DND-41 (cell line): ENCODE measurements at regions not wholly inside any gene's neighbourhood (a gene's known extent, or its start where the extent isn't known, plus 50 kb on each side); places are given as distances from the start of the nearest gene placed in this dataset.

Experiments
- EZH2 ChIP-seq: IDR thresholded peaks from 3 replicates; pipeline ENCODE4 v1.6.1; 2012; ENCODE audit warnings: borderline replicate concordance, low read depth, mild to moderate bottlenecking, moderate library complexity, low read length, inconsistent platforms; ENCODE audit not compliant: severe bottlenecking
- TF ChIP-seq, protein P1 (sequence below): IDR thresholded peaks from 2 replicates; pipeline ENCODE4 v1.5.1; 2012; ENCODE audit warnings: borderline replicate concordance, low read length, moderate library complexity, mild to moderate bottlenecking; ENCODE audit not compliant: poor library complexity, severe bottlenecking; ENCODE audit errors: extremely low read depth

DNA sequence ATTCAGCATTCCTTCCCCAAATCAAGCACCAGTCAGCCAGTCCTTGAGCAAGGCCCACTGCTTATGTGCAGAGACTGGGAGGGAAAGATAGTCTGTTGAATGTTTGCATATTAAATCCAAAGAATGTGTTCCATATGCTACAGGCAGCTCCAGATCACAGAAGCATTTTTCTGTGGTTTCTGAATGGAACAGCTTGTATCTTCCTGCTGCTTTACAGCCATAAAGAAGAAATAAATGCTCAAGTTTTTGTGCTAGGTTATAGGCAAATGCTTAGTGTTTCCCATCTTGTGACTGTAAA is 310.3 kb downstream of the TRIM36 start:
- TF ChIP-seq, protein P1, sequence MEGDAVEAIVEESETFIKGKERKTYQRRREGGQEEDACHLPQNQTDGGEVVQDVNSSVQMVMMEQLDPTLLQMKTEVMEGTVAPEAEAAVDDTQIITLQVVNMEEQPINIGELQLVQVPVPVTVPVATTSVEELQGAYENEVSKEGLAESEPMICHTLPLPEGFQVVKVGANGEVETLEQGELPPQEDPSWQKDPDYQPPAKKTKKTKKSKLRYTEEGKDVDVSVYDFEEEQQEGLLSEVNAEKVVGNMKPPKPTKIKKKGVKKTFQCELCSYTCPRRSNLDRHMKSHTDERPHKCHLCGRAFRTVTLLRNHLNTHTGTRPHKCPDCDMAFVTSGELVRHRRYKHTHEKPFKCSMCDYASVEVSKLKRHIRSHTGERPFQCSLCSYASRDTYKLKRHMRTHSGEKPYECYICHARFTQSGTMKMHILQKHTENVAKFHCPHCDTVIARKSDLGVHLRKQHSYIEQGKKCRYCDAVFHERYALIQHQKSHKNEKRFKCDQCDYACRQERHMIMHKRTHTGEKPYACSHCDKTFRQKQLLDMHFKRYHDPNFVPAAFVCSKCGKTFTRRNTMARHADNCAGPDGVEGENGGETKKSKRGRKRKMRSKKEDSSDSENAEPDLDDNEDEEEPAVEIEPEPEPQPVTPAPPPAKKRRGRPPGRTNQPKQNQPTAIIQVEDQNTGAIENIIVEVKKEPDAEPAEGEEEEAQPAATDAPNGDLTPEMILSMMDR = no peak
- TF ChIP-seq EZH2 = no peak
